ENCODE measurements at regions not wholly inside any gene's neighbourhood (a gene's known extent, or its start where the extent isn't known, plus 50 kb on each side); places are given as distances from the start of the nearest gene placed in this dataset.

DNA sequence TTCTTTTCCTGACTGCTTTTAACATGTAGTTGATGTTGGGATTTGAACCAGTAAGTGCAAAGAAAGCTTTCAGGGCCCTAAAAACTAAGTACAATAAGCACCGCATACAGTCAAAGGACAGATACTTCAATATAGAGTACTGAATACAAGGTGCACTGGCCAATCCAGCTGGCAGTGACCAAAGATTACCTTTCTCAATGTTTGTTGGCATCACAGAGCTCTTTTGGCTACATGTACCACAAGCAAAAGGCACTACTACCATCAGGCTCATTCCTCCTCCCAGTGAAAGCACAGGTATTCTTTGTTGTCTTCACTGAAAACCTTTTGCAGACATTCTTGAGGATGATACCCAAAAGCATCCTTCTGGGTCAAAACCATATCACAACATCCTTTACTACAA, 65.2 kb upstream of the ZCCHC13 start:
- TF ChIP-seq POLR2AphosphoS5 (IDR thresholded peaks at IDR 0.05; ENCODE audit: borderline replicate concordance, low read depth, low read length) (no peak), EZH2 (IDR thresholded peaks at IDR 0.05) (no peak)

Data from SK-N-MC (cell line).